ENCODE measurements at regions not wholly inside any gene's neighbourhood (a gene's known extent, or its start where the extent isn't known, plus 50 kb on each side); places are given as distances from the start of the nearest gene placed in this dataset.

- Histone ChIP-seq H3K27me3 (replicated peaks; ENCODE audit: insufficient read depth, low read depth, low read length, poor library complexity) (no peaks in the 10 kb centered on the region), H3K27ac (ENCODE audit: low read depth, low read length, poor library complexity, severe bottlenecking) (no peak overlapping the region), H3K4me3 (ENCODE audit: low read depth, low read length, poor library complexity, severe bottlenecking) (no peak overlapping the region), H3K9me3 (ENCODE audit: low read depth, low read length, poor library complexity, severe bottlenecking) (no peaks in the 10 kb centered on the region), H3K36me3 (ENCODE audit: insufficient read depth, low read length, poor library complexity, severe bottlenecking) (no peaks in the 10 kb centered on the region), H3K4me1 (ENCODE audit: insufficient read depth, low read length, poor library complexity, severe bottlenecking) (no peaks in the 10 kb centered on the region)
- ChIA-PET POLR2A (ENCODE audit: low non-redundant PET) (no interaction called here), CTCF (no interaction called here)
- TF ChIP-seq, protein P1, sequence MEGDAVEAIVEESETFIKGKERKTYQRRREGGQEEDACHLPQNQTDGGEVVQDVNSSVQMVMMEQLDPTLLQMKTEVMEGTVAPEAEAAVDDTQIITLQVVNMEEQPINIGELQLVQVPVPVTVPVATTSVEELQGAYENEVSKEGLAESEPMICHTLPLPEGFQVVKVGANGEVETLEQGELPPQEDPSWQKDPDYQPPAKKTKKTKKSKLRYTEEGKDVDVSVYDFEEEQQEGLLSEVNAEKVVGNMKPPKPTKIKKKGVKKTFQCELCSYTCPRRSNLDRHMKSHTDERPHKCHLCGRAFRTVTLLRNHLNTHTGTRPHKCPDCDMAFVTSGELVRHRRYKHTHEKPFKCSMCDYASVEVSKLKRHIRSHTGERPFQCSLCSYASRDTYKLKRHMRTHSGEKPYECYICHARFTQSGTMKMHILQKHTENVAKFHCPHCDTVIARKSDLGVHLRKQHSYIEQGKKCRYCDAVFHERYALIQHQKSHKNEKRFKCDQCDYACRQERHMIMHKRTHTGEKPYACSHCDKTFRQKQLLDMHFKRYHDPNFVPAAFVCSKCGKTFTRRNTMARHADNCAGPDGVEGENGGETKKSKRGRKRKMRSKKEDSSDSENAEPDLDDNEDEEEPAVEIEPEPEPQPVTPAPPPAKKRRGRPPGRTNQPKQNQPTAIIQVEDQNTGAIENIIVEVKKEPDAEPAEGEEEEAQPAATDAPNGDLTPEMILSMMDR (conservative IDR thresholded peaks at IDR 0.05; ENCODE audit: low read depth, low read length): no peak
- TF ChIP-seq EZH2 (IDR thresholded peaks at IDR 0.05; ENCODE audit: borderline replicate concordance, low read depth, low read length, poor library complexity, severe bottlenecking): no peak
- no peak for DNase-seq (ENCODE audit: low spot score)
- intact Hi-C loops (cut with micrococcal nuclease; ENCODE audit: unreplicated experiment): no loop called here
- no TSS peak for BruUV-seq (replicated peaks)
Measured at GRCh38 chr10:35762311-35763030, 120.4 kb upstream of the FZD8 start.

DNA sequence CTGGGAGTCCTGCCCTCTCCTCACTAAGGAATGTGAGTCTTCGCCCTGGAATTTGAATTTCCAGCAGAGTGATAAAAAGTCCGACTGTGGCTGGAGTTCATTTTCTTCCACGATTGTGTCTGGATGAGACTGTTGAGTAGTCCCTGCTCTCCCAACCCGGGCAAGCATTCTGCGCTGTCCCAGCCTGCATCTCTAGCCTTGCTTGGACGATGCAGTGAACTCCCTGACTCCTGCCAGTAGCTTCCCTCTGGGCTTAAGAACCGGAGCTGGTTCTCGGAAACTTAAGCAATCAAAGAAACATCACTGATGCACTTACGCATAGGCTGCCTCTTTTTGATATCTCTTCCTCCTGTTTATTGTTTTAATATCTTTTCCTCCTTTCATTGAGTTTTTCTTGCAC, 116.0 kb upstream of the FZD8 start:
- CTCF ChIA-PET: no interaction called here

DNA sequence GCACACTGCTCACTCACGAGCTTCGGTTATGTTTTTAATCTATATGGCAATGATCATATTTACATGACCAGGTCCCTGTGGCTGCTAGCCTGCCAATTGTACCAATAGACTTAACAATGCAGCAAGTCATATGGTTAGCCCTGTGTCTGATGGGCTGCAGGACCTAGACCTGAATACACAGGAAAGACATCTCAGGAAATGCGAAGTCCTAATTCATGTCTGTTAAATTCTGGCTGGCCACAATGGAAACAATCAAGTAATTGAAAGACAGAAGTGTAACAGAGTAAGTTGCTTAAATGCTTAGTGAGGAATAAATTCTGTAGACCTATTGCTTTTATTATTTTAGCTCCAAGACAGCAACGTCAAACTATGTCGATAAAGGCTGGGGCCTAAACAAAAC, 112.4 kb upstream of the FZD8 start:
- Histone ChIP-seq H3K27me3 (replicated peaks; ENCODE audit: insufficient read depth, low read depth, low read length, poor library complexity) (no peaks in the 10 kb centered on the region), H3K4me1 (ENCODE audit: insufficient read depth, low read length, poor library complexity, severe bottlenecking) (peaks cover 4% of the 10 kb centered on the region), H3K9me3 (ENCODE audit: low read depth, low read length, poor library complexity, severe bottlenecking) (no peaks in the 10 kb centered on the region), H3K36me3 (ENCODE audit: insufficient read depth, low read length, poor library complexity, severe bottlenecking) (no peaks in the 10 kb centered on the region), H3K4me3 (ENCODE audit: low read depth, low read length, poor library complexity, severe bottlenecking) (no peak overlapping the region), H3K27ac (ENCODE audit: low read depth, low read length, poor library complexity, severe bottlenecking) (no peak overlapping the region)
- BruUV-seq (replicated peaks): no TSS peak
- no peak for TF ChIP-seq EZH2 (IDR thresholded peaks at IDR 0.05; ENCODE audit: borderline replicate concordance, low read depth, low read length, poor library complexity, severe bottlenecking)
- TF ChIP-seq, protein P1 (conservative IDR thresholded peaks at IDR 0.05; ENCODE audit: low read depth, low read length): no peak
- CTCF ChIA-PET: no interaction called here
- intact Hi-C loops (cut with micrococcal nuclease; ENCODE audit: unreplicated experiment): no loop called here
- no peak for DNase-seq (ENCODE audit: low spot score)
- POLR2A ChIA-PET (ENCODE audit: low non-redundant PET): no interaction called here

More for the DNA sequence above, 116.0 kb upstream of the FZD8 start:
- H3K27ac ChIP-seq (ENCODE audit: low read depth, low read length, poor library complexity, severe bottlenecking): no peak overlapping the region
- POLR2A ChIA-PET (ENCODE audit: low non-redundant PET): no interaction called here
- DNase-seq (ENCODE audit: low spot score): no peak
- no TSS peak for BruUV-seq (replicated peaks)
- no peaks in the 10 kb centered on the region for H3K4me1 ChIP-seq (ENCODE audit: insufficient read depth, low read length, poor library complexity, severe bottlenecking)
- H3K4me3 ChIP-seq (ENCODE audit: low read depth, low read length, poor library complexity, severe bottlenecking): no peak overlapping the region
- no peaks in the 10 kb centered on the region for H3K27me3 ChIP-seq (replicated peaks; ENCODE audit: insufficient read depth, low read depth, low read length, poor library complexity)
- TF ChIP-seq EZH2 (IDR thresholded peaks at IDR 0.05; ENCODE audit: borderline replicate concordance, low read depth, low read length, poor library complexity, severe bottlenecking): no peak
- TF ChIP-seq, protein P1 (conservative IDR thresholded peaks at IDR 0.05; ENCODE audit: low read depth, low read length): no peak
- no peaks in the 10 kb centered on the region for H3K36me3 ChIP-seq (ENCODE audit: insufficient read depth, low read length, poor library complexity, severe bottlenecking)
- intact Hi-C loops (cut with micrococcal nuclease; ENCODE audit: unreplicated experiment): no loop called here
- no peaks in the 10 kb centered on the region for H3K9me3 ChIP-seq (ENCODE audit: low read depth, low read length, poor library complexity, severe bottlenecking)

Data from A673 (cell line).